WTC11 (cell line): ENCODE measurements at regions not wholly inside any gene's neighbourhood (a gene's known extent, or its start where the extent isn't known, plus 50 kb on each side); places are given as distances from the start of the nearest gene placed in this dataset.

Source experiments
- ATAC-seq: fragments of 200-7000 bp; cut with Tn5 transposase; 2 replicates; pipeline ENCODE4 v1.10.0; 2021; ENCODE audit warnings: mild to moderate bottlenecking, moderate library complexity
- CTCF ChIA-PET: fragments of 300-600 bp; sonication (Branson Sonifier 250); formaldehyde crosslinking; loops from one replicate; lab custom pipeline; 2021; ENCODE audit warnings: antibody characterized with exemption; lab: Charles Lee
- POLR2A ChIA-PET: fragments of 350-600 bp; sonication (Branson Sonifier 250); formaldehyde crosslinking; loops from one replicate; lab custom pipeline; 2021; ENCODE audit warnings: antibody characterized with exemption; lab: Charles Lee
- DNase-seq: peaks from one replicate; pipeline ENCODE4 v3.0.0; 2021; ENCODE audit warnings: low spot score
- H3K27ac Mint-ChIP-seq: 2 replicates; pipeline ENCODE4 v1.8.0; 2021; ENCODE audit warnings: mixed read lengths
- H3K27me3 Mint-ChIP-seq: 2 replicates; pipeline ENCODE4 v1.8.0; 2021; ENCODE audit warnings: low read depth, mild to moderate bottlenecking, moderate library complexity, mixed read lengths
- H3K36me3 Mint-ChIP-seq: 2 replicates; pipeline ENCODE4 v1.8.0; 2021; ENCODE audit warnings: mixed read lengths
- H3K4me1 Mint-ChIP-seq: 2 replicates; pipeline ENCODE4 v1.8.0; 2022; ENCODE audit warnings: mixed read lengths
- H3K4me3 Mint-ChIP-seq: 2 replicates; pipeline ENCODE4 v1.8.0; 2021; ENCODE audit warnings: mild to moderate bottlenecking, moderate library complexity, mixed read lengths
- H3K9me3 Mint-ChIP-seq: 2 replicates; pipeline ENCODE4 v1.8.0; 2021; ENCODE audit warnings: mixed read lengths
- ATF2 ChIP-seq: sonication (generic); formaldehyde crosslinking; IDR thresholded peaks from 2 replicates; pipeline ENCODE4 v1.8.1; 2022; ENCODE audit warnings: low read depth, missing genetic modification reagents, borderline replicate concordance
- ATF3 ChIP-seq: sonication (generic); formaldehyde crosslinking; conservative IDR thresholded peaks from 2 replicates; pipeline ENCODE4 v1.8.1; 2022; ENCODE audit warnings: mild to moderate bottlenecking, missing genetic modification reagents
- CREM ChIP-seq: sonication (generic); formaldehyde crosslinking; IDR thresholded peaks from 2 replicates; pipeline ENCODE4 v1.8.1; 2022; ENCODE audit warnings: mild to moderate bottlenecking, missing genetic modification reagents, moderate library complexity
- CTCF ChIP-seq: fragments of 200-600 bp; IDR thresholded peaks from 2 replicates; pipeline ENCODE4 v1.8.0; 2022; ENCODE audit warnings: antibody characterized with exemption
- E2F5 ChIP-seq: sonication (generic); formaldehyde crosslinking; IDR thresholded peaks from 2 replicates; pipeline ENCODE4 v1.8.1; 2022; ENCODE audit warnings: mild to moderate bottlenecking, moderate library complexity, missing genetic modification reagents
- FOXJ3 ChIP-seq: sonication (generic); formaldehyde crosslinking; IDR thresholded peaks from 2 replicates; pipeline ENCODE4 v1.9.0; 2021; ENCODE audit warnings: missing genetic modification reagents, mild to moderate bottlenecking, borderline replicate concordance
- HMGXB4 ChIP-seq: sonication (generic); formaldehyde crosslinking; IDR thresholded peaks from 2 replicates; pipeline ENCODE4 v1.8.1; 2023; ENCODE audit warnings: mild to moderate bottlenecking, moderate library complexity, missing genetic modification reagents
- NFYB ChIP-seq: sonication (generic); formaldehyde crosslinking; conservative IDR thresholded peaks from 2 replicates; pipeline ENCODE4 v1.8.0; 2022; ENCODE audit warnings: low read depth, missing genetic modification reagents
- NR1H2 ChIP-seq: sonication (generic); formaldehyde crosslinking; IDR thresholded peaks from 2 replicates; pipeline ENCODE4 v1.9.0; 2021; ENCODE audit warnings: mild to moderate bottlenecking, moderate library complexity, missing genetic modification reagents
- OVOL2 ChIP-seq: fragments of 250-450 bp; sonication (Bioruptor Pico); IDR thresholded peaks from 2 replicates; pipeline ENCODE4 v1.9.0; 2021; ENCODE audit warnings: mild to moderate bottlenecking, borderline replicate concordance
- STAT6 ChIP-seq: sonication (generic); formaldehyde crosslinking; conservative IDR thresholded peaks from 2 replicates; pipeline ENCODE4 v1.8.1; 2023; ENCODE audit warnings: mild to moderate bottlenecking, low read depth, missing genetic modification reagents, moderate library complexity
- TP53 ChIP-seq: sonication (generic); formaldehyde crosslinking; IDR thresholded peaks from 2 replicates; pipeline ENCODE4 v1.8.1; 2023; ENCODE audit warnings: mild to moderate bottlenecking, missing genetic modification reagents
- USF2 ChIP-seq: sonication (generic); formaldehyde crosslinking; IDR thresholded peaks from 2 replicates; pipeline ENCODE4 v1.8.1; 2023; ENCODE audit warnings: mild to moderate bottlenecking, missing genetic modification reagents, moderate library complexity
- ZNF219 ChIP-seq: sonication (generic); formaldehyde crosslinking; IDR thresholded peaks from 2 replicates; pipeline ENCODE4 v1.8.0; 2023; ENCODE audit warnings: missing genetic modification reagents, mild to moderate bottlenecking, borderline replicate concordance
- ZNF396 ChIP-seq: fragments of 250-450 bp; sonication (Bioruptor Pico); IDR thresholded peaks from 2 replicates; pipeline ENCODE4 v1.8.0; 2021; ENCODE audit warnings: mild to moderate bottlenecking, moderate library complexity, borderline replicate concordance
- ZNF671 ChIP-seq: fragments of 250-450 bp; sonication (Bioruptor Pico); IDR thresholded peaks from 2 replicates; pipeline ENCODE4 v1.8.0; 2021; ENCODE audit warnings: mild to moderate bottlenecking

- H3K36me3 Mint-ChIP-seq, result no peaks in the 10 kb centered on the region
- POLR2A ChIA-PET, result no interaction called here
- H3K27ac Mint-ChIP-seq, result no peak overlapping the region
- no peaks in the 10 kb centered on the region for H3K9me3 Mint-ChIP-seq
- H3K4me1 Mint-ChIP-seq, result peaks cover 29% of the 10 kb centered on the region
- H3K27me3 Mint-ChIP-seq, result no peaks in the 10 kb centered on the region
- ATAC-seq (no peak), DNase-seq (no peak)
- CTCF ChIA-PET, result no interaction called here
- no peak for TF ChIP-seq OVOL2 (CRISPR knock-in tag)
- no peak for TF ChIP-seq USF2 (CRISPR knock-in tag)
- no peak for TF ChIP-seq ATF2
- TF ChIP-seq ZNF396 (CRISPR knock-in tag), result no peak
- no peak for TF ChIP-seq CTCF
- no peak for TF ChIP-seq ATF3 (CRISPR knock-in tag)
- TF ChIP-seq E2F5 (CRISPR knock-in tag), result no peak
- TF ChIP-seq NR1H2, result no peak
- TF ChIP-seq ZNF671 (CRISPR knock-in tag), result no peak
- no peak for TF ChIP-seq STAT6 (CRISPR knock-in tag)
- TF ChIP-seq ZNF219 (CRISPR knock-in tag), result no peak
- TF ChIP-seq HMGXB4 (CRISPR knock-in tag), result no peak
- TF ChIP-seq FOXJ3 (CRISPR knock-in tag), result no peak
- no peak for TF ChIP-seq TP53 (CRISPR knock-in tag)
- TF ChIP-seq CREM (CRISPR knock-in tag), result no peak
- TF ChIP-seq NFYB (CRISPR knock-in tag), result no peak
- no peak overlapping the region for H3K4me3 Mint-ChIP-seq
Observed at GRCh38 chr13:72639377-72639776, 88.1 kb downstream of the MZT1 start.
